HT-29 (cell line): ENCODE measurements at regions not wholly inside any gene's neighbourhood (a gene's known extent, or its start where the extent isn't known, plus 50 kb on each side); places are given as distances from the start of the nearest gene placed in this dataset. TPM values are rescaled to one million over a fixed set of nuclear protein-coding genes. Genes with fewer than 3 reads are reported as not detected.

Source experiments
- DNase-seq: peaks from one replicate; pipeline ENCODE4 v3.0.0-alpha.2; 2015; ENCODE audit warnings: low spot score
- small RNA-seq: library from RNA; depleted of rRNA; stranded (forward); fragments of <200 nt; gene quantifications from one replicate; pipeline ENCODE3, GENCODE V24; 2014

- no peak for DNase-seq
Observed at GRCh38 chr10:125218967-125219366, 58.6 kb upstream of the CTBP2 start.

DNA sequence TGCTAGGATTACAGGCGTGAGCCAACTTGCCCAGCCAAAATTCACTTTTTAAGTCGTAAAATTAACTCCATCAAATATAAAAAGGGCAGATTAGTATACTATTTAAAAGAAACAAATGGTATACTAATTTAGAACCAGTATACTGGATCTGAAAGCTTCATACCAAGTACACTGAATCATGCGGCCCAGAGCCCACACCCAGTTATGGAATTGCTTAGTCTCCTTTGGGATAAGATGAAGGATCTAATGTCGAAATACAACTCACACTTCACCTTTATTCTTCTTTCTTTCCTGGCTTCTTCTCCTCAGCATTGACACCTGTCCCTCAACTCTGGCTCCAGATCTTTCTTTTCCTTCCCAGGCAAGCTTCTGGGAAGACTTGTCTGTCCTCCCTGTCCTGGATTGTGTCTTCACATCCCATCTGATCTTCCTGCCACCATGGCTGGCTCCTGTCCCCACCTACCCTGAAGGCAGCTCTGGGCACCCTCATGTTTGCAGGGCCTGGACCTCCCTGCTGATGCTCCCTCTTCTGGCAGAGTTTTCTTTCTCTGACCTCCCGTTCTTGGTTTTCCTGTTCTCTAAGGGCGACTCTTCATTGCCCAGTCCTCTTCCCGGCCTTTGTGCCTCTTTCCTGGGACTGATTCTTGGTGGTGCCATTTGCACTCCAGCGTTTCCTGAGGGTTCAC, 57.8 kb upstream of the CTBP2 start:
- peak; percentile 41 for DNase-seq

DNA sequence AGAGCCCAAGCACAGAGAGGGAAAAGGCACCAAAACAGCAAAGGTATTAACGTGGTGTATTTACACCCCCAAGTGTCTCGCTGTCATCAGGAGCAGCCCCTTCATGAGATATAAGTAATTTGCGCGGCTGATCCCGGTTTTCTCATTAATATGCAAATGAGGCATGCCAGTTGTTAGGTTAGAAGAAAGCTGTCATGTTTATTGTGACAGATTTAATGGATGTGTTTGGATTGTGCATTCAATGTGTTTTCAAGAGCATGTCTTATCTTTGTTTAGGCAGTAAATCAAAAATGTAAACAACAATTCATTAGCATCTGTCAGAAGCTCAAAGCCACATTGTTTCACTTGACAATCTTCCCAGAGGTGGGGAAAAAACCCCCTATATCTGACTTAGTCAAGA, 56.5 kb upstream of the CTBP2 start:
- DNase-seq: no peak

DNA sequence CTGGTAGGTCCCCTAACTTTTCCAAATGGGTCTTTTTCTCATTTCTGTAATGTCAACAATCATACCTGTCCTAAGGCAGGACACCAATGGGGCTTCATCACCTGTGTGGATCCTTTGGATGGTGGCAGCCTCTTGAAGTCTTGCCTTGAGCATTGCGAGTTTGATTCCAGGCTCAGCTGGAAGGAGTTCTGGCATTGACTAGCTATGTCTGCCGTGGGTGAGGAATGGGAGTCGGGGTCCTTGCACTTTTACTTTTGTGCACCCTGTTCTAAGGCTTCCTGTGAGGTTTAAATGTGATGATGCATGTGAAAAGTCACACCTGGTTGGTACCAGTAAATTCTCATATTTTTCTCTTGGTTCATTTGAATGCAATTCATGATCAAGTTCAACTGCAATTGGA, 55.9 kb upstream of the CTBP2 start:
- no peak for DNase-seq

GRCh38 chr10:125214283-125214570, 53.9 kb upstream of the CTBP2 start:
- DNase-seq: no peak

- DNase-seq: no peak
Observed at GRCh38 chr10:125213541-125214282, 53.3 kb upstream of the CTBP2 start.

- no peak for DNase-seq
Observed at GRCh38 chr10:125212150-125212809, 51.9 kb upstream of the CTBP2 start.

Small RNA genes in the stretch of these regions (small RNA-seq; reads per million reads assigned to genes)
- gene RPS27P18: not detected
